Endothelial cell of umbilical vein (primary cell): ENCODE measurements at regions not wholly inside any gene's neighbourhood (a gene's known extent, or its start where the extent isn't known, plus 50 kb on each side); places are given as distances from the start of the nearest gene placed in this dataset.

Source experiments
- BruUV-seq: library from RNA; stranded (reverse); fragments of 400-500 nt; replicated peaks from 2 replicates; lab custom pipeline; 2021; lab: Mats Ljungman, UMichigan
- CTCF ChIA-PET: fragments of 300-600, 350-600 bp; sonication (Branson Sonifier 250); formaldehyde crosslinking; loops from one replicate; lab custom pipeline; 2021; ENCODE audit warnings: antibody characterized with exemption, inconsistent platforms; lab: Charles Lee
- POLR2A ChIA-PET: fragments of 300-600, 350-600 bp; sonication (Branson Sonifier 250); formaldehyde crosslinking; loops from one replicate; lab custom pipeline; 2021; ENCODE audit warnings: antibody characterized with exemption, inconsistent platforms; lab: Charles Lee
- DNase-seq: peaks from one replicate; pipeline ENCODE4 v3.0.0-alpha.2; 2011; ENCODE audit warnings: low read depth, low spot score
- FAIRE-seq: peaks from 2 replicates; lab custom pipeline; 2011; peaks lifted over from hg19 to GRCh38; lab: Jason Lieb, UNC
- H2AFZ ChIP-seq: 2 replicates; pipeline ENCODE4 v1.6.0; 2012; ENCODE audit warnings: low read depth, low read length, control low read depth, inconsistent platforms
- H3K27ac ChIP-seq: 2 replicates; pipeline ENCODE4 v1.5.1; 2011; ENCODE audit warnings: low read depth, mild to moderate bottlenecking, control low read depth, low read length, moderate library complexity; ENCODE audit not compliant: insufficient read depth
- H3K27me3 ChIP-seq, 2 experiments: 2 replicates each; pipeline versions ENCODE4 v1.6.0 to v1.6.1; 2011; ENCODE audit warnings: low read length in 2 of 2, mixed read lengths in 1 of 2; ENCODE audit not compliant: control insufficient read depth in 2 of 2, insufficient read depth in 2 of 2
- H3K36me3 ChIP-seq, 2 experiments: 2 replicates in 1 of 2; 3 replicates in 1 of 2; pipeline ENCODE4 v1.5.1; 2011; ENCODE audit warnings: low read length in 2 of 2, mild to moderate bottlenecking in 1 of 2, moderate library complexity in 1 of 2; ENCODE audit not compliant: control insufficient read depth in 2 of 2, insufficient read depth in 2 of 2; ENCODE audit errors: extremely low read depth in 1 of 2
- H3K4me1 ChIP-seq: 3 replicates; pipeline ENCODE4 v1.5.1; 2011; ENCODE audit warnings: mild to moderate bottlenecking, low read length; ENCODE audit not compliant: control insufficient read depth, insufficient read depth; ENCODE audit errors: extremely low read depth
- H3K4me2 ChIP-seq: 2 replicates; pipeline ENCODE4 v1.6.1; 2011; ENCODE audit warnings: low read length, control low read depth, mixed read lengths; ENCODE audit not compliant: insufficient read depth
- H3K4me3 ChIP-seq, 3 experiments: fragments of 200-600 bp in 1 of 3; sonication (generic), shearing (Covaris generic) in 1 of 3; replicated peaks in 1 of 3; 2 replicates each; pipeline ENCODE4 v1.5.1; 2011 to 2016; ENCODE audit warnings: control low read depth in 3 of 3, low read length in 3 of 3, mild to moderate bottlenecking in 2 of 3, inconsistent platforms in 1 of 3, low read depth in 1 of 3, moderate library complexity in 1 of 3; ENCODE audit not compliant: insufficient read depth in 1 of 3
- H3K79me2 ChIP-seq: 2 replicates; pipeline ENCODE4 v1.6.0; 2012; ENCODE audit warnings: low read length, inconsistent platforms; ENCODE audit not compliant: control insufficient read depth, insufficient read depth
- H3K9ac ChIP-seq: replicated peaks from 2 replicates; pipeline ENCODE3; 2011; ENCODE audit warnings: low read length, control low read depth; ENCODE audit not compliant: insufficient read depth; ENCODE audit errors: extremely low read depth
- H3K9me1 ChIP-seq: replicated peaks from 3 replicates; pipeline ENCODE4 v1.6.0; 2011; ENCODE audit warnings: mild to moderate bottlenecking, low read length; ENCODE audit not compliant: control insufficient read depth, insufficient read depth; ENCODE audit errors: extremely low read depth
- H3K9me3 ChIP-seq: replicated peaks from 2 replicates; pipeline ENCODE4 v1.5.1; 2012; ENCODE audit warnings: low read length, inconsistent platforms; ENCODE audit not compliant: control insufficient read depth, insufficient read depth
- H4K20me1 ChIP-seq: replicated peaks from 2 replicates; pipeline ENCODE3; 2011; ENCODE audit warnings: mild to moderate bottlenecking, low read length; ENCODE audit not compliant: control insufficient read depth, insufficient read depth; ENCODE audit errors: extremely low read depth
- CTCF ChIP-seq, 2 donors: IDR thresholded peaks; 1 replicate in 1 of 2; 2 replicates in 1 of 2; pipeline ENCODE4 v1.5.1; 2011; ENCODE audit warnings: low read length in 2 of 2, mild to moderate bottlenecking in 2 of 2, moderate library complexity in 2 of 2, control low read depth in 1 of 2, inconsistent platforms in 1 of 2, low read depth in 1 of 2; ENCODE audit not compliant: insufficient read depth in 1 of 2; ENCODE audit errors: extremely low read depth in 1 of 2
- EZH2 ChIP-seq: IDR thresholded peaks from 2 replicates; pipeline ENCODE4 v1.6.1; 2012; ENCODE audit warnings: borderline replicate concordance, low read depth, mild to moderate bottlenecking, moderate library complexity, low read length, inconsistent platforms; ENCODE audit not compliant: severe bottlenecking
- FOS ChIP-seq: IDR thresholded peaks from 2 replicates; pipeline ENCODE4 v1.6.1; 2011; ENCODE audit warnings: mild to moderate bottlenecking, low read length, moderate library complexity, borderline replicate concordance; ENCODE audit not compliant: insufficient read depth
- GATA2 ChIP-seq: IDR thresholded peaks from 2 replicates; pipeline ENCODE4 v1.7.0; 2011; ENCODE audit warnings: low read depth, mild to moderate bottlenecking, moderate library complexity, mixed read lengths, low read length; ENCODE audit not compliant: insufficient read length, insufficient read depth
- JUN ChIP-seq: IDR thresholded peaks from 2 replicates; pipeline ENCODE4 v1.6.1; 2011; ENCODE audit warnings: borderline replicate concordance, low read depth; ENCODE audit not compliant: insufficient read length, insufficient read depth
- MAX ChIP-seq: IDR thresholded peaks from 2 replicates; pipeline ENCODE4 v1.6.1; 2011; ENCODE audit not compliant: insufficient read depth, insufficient read length
- MYC ChIP-seq: IDR thresholded peaks from one replicate; pipeline ENCODE4 v1.6.1; 2011; ENCODE audit warnings: mild to moderate bottlenecking, low read depth, low read length
- POLR2A ChIP-seq: IDR thresholded peaks from 2 replicates; pipeline ENCODE4 v1.6.1; 2012; ENCODE audit warnings: low read depth, mild to moderate bottlenecking, control low read depth, low read length
- POLR2AphosphoS5 ChIP-seq: IDR thresholded peaks from 2 replicates; pipeline ENCODE4 v1.6.1; 2012; ENCODE audit warnings: low read depth, mild to moderate bottlenecking, control low read depth, low read length, moderate library complexity; ENCODE audit not compliant: insufficient read depth
- dilution Hi-C: fragments of 300-500 bp; cut with MboI; formaldehyde crosslinking; loops from one replicate; pipeline ENCODE4 v1.15.0; 2019; ENCODE audit warnings: low sequenced_read_pairs; ENCODE audit not compliant: extremely low pct_ligation_motif_present
- intact Hi-C: fragments of 100-400 bp; cut with micrococcal nuclease; formaldehyde crosslinking; loops from one replicate; pipeline ENCODE4 v1.10.0; 2022

- Histone ChIP-seq H3K9me1 (no peaks in the 10 kb centered on the region), H4K20me1 (no peaks in the 10 kb centered on the region), H3K4me2 (no peak overlapping the region), H2AFZ (no peak overlapping the region), H3K4me1 (no peaks in the 10 kb centered on the region), H3K27me3 (peaks cover 4% of the 10 kb centered on the region in 2 experiments), H3K9me3 (no peaks in the 10 kb centered on the region), H3K27ac (no peak overlapping the region), H3K4me3 (no peak overlapping the region), H3K9ac (no peak overlapping the region), H3K36me3 (no peaks in the 10 kb centered on the region), H3K79me2 (no peaks in the 10 kb centered on the region)
- intact Hi-C loops, result no loop called here
- DNase-seq (peak; percentile 70), FAIRE-seq (no peak)
- CTCF ChIA-PET, result no interaction called here
- BruUV-seq, result no TSS peak
- TF ChIP-seq EZH2 (no peak), GATA2 (no peak)
- dilution Hi-C loops, result no loop called here
- POLR2A ChIA-PET, result interaction anchor here (0.6 kb wide), 1 partner anchor 31 kb away, joined by 3 read pairs; no protein-coding TSS in a partner anchor
Measured at GRCh38 chr10:78203915-78204818, 170.5 kb downstream of the RPS24 start.

- intact Hi-C loops (no loop called here), dilution Hi-C loops (no loop called here)
- Histone ChIP-seq H3K79me2 (no peaks in the 10 kb centered on the region), H2AFZ (no peak overlapping the region), H4K20me1 (no peaks in the 10 kb centered on the region), H3K36me3 (no peaks in the 10 kb centered on the region), H3K9ac (no peak overlapping the region), H3K9me1 (no peaks in the 10 kb centered on the region), H3K4me3 (no peak overlapping the region), H3K4me2 (no peak overlapping the region), H3K27me3 (peaks cover 4 to 6% of the 10 kb centered on the region in 2 experiments), H3K4me1 (no peaks in the 10 kb centered on the region), H3K9me3 (no peaks in the 10 kb centered on the region), H3K27ac (no peak overlapping the region)
- POLR2A ChIA-PET, result no interaction called here
- no peak for TF ChIP-seq CTCF (IDR thresholded peaks at IDR 0.05; ENCODE audit: extremely low read depth in 1 of 2, insufficient read depth in 1 of 2, low read depth in 1 of 2, low read length in 2 of 2)
- TF ChIP-seq MYC, result no peak
- TF ChIP-seq JUN, result no peak
- no peak for TF ChIP-seq POLR2A
- TF ChIP-seq MAX, result no peak
- TF ChIP-seq GATA2, result no peak
- TF ChIP-seq FOS, result no peak
- no peak for TF ChIP-seq POLR2AphosphoS5
- no peak for TF ChIP-seq EZH2
- FAIRE-seq (no peak), DNase-seq (no peak)
- BruUV-seq, result no TSS peak
- CTCF ChIA-PET, result interaction anchor here (1.4 kb wide), 1 partner anchor 158 kb away, joined by 5 read pairs; no protein-coding TSS in a partner anchor
Measured at GRCh38 chr10:78205457-78206016, 171.9 kb downstream of the RPS24 start.
